HUDEP-2 (cell line): ENCODE measurements at regions not wholly inside any gene's neighbourhood (a gene's known extent, or its start where the extent isn't known, plus 50 kb on each side); places are given as distances from the start of the nearest gene placed in this dataset.
"Not testable (repeated sequence)": the region's sequence is repeated elsewhere in the genome, so short reads cannot be mapped to it uniquely, and the experiment has no call there.

Experiments used
- DNase-seq, 76 experiments: peaks; one replicate each; lab custom pipeline; 2025; ENCODE audit not compliant: unreplicated experiment in 76 of 76; lab: John Stamatoyannopoulos, UW

DNA sequence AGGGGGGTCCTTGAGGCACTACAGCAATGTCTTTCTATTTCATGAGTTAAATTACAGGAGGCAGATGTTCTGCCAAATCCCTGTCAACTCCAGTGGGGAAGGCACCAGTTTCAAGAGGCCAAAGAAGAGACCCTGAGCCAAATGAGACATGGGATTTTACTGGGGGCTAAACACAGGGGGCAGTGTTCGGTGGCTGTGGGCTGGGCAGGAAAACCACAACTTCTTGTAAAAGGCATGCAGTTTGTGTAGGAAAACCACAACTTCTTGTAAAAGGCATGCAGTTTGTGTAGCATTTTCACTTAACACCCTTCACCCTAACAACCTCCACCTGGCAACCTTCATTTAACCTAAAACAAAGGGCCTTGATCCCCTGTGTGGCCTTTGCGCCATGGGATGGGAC lies 61.0 kb downstream of the POLR2M start:
- no peak for DNase-seq

DNA sequence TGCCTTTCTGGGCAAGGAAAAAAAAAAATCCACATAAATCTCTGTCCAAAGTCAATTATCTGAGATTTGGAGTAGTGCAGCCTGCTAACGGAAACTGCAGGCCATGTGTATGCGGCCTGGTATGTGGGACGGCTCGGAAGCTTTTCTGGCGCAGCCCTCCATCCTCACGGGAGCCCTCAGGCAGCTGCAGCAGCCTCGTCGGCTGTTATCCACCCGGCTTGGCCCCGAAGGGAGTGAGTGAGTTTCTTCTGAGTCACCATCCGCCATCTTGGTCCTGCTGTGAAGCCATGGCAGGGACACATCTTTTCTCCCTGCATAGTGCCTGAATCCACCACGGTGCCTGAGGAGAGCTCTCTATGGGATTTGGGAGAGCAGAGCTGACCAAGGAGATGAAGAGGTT lies 62.8 kb downstream of the POLR2M start:
- no peak for DNase-seq

DNA sequence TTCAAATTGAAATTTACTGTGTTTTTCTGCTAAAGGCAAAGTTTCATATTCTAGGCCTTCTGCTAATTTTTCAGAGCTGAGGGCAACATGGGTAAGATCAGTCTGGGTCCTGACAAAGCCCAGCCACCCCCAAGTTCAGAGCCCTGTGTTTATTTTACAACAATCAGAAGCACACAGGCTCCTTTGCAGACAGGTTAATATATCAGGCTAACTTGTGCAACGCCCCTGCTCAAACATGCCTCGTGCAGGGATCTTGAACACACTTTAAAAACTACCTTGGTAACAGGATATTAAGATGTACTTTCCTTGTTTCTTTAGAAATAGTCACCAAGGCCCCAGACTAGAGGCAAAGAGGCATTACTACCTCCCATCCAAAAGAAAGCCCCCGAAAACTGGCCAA lies 64.0 kb downstream of the POLR2M start:
- no peak for DNase-seq

DNA sequence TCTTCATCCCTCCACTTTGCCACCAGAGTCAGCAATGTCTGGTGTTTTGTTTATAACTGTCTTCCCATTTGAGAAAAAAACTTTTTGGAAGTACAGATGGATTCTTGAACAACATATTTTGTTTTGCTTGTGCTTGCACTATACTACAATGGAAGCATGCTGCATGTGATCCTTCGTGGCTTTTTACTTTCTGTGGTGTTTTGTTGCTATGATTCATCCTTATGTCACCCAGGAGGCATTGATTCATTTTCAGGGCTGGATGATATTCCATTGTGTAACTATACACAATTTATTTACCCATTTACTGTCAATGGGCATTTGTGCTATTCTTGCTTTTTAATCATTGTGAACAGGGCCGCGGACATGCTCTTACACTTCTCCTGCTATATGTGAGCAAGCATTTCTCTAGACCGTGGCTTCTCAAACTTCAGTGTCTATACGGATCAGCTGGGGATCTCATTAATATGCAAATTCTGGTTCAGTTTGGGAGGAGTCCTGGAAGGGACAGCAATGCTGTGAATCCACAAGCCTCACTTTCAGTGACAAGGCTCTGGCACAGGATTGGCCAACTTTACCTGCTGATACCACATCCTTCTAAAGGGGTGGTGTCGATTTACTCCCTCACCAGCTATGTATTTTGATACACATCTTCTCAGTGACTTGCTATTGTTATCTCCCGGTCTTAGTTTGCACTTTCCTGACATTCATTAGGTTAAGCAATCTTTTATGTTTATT lies 65.9 kb downstream of the POLR2M start:
- DNase-seq, result no peak

DNA sequence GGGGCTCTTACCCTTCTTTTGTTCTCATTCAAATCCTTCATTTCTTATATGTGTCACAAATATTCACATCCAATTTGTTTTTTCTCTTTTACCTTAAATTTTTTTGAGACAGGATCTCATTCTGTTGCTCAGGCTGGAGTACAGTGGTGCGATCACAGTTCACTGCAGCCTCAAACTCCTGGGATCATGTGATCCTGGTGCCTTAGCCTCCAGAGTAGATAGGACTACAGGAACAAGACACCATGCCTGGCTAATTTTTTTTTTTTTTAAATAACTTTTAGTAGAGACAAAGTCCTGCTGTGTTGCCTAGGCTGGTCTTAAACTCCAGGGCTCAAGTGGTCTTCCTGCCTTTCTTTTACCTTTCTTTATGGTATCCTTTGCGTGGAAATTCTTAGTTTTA lies 66.5 kb downstream of the POLR2M start:
- no peak for DNase-seq

DNA sequence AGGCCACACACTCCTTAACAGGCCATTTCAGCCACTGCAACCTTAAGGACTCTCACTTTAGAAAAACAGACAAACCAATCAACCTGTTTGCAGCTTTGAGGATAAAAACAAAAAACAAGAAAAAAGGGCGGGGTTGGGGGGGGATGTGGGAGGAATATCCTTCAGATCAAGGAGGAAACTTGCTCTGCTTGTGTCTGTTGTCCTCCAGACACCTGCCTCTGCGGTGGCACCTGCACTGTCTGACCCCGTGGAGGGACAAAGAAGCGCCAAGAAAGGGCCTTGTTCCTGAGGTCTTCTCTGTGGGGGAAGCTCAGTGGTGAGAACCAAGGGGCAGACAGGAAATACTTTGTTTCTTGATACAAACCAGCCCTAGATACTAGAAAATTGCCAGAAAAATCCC lies 70.5 kb downstream of the POLR2M start:
- no peak for DNase-seq

DNA sequence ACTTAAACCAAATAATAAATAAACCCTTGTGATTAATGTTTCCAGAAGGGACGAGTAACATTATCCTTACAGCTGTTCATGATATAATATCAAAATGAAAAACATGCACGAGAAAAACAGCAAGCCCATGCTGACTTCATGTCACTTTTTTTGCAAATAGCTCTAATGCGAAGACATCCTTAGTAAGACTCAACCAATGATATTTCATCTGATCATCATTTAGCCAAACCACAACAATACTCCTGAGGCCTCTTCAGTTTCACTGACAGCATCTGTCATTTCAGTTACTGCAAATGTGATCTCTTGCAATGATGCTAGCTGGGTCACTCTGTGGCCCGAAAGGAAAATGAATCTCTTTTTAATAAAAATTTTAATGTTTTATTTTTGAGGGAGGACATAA lies 74.0 kb downstream of the POLR2M start:
- no peak for DNase-seq

DNA sequence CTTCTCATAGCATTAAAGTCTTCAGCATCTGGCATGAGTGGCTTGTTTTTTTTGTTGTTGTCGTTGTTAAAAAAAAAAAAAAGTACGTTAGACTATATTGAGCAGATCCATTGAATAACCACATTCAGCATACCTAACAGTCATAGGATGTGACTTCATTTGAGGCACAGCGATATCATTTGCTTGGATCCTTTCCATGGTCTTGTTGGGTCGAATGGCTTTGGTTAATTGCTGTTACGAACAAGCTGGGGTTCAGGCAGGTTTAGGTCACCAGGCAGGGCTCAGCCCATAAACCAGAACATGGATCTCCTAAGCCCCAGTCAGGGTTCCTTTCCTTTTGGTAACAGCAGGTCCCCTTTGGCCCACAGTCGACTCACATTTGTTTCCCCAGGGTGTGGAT lies 76.2 kb downstream of the POLR2M start:
- DNase-seq, result no peak

DNA sequence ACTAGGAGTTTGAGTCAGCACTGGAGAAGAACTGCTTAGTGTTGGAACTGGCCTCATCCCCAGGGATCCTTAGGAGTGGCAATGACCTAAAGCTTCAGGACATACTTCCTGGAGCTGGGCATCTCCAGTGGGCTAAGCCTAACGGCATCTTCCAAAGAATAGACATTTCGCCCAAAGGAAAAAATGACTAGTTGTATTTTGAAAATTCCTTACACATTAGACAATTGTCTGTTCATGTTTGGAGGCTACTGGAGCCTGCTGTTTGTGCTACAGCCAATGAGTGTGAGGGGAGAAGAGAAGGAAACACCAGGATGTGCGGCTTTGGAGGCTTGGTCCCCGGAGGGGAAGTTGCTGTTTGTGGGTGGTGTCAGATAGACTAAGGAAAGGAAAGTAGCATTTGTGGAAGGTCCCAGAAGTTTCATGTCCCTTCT lies 77.6 kb downstream of the POLR2M start:
- no peak for DNase-seq

DNA sequence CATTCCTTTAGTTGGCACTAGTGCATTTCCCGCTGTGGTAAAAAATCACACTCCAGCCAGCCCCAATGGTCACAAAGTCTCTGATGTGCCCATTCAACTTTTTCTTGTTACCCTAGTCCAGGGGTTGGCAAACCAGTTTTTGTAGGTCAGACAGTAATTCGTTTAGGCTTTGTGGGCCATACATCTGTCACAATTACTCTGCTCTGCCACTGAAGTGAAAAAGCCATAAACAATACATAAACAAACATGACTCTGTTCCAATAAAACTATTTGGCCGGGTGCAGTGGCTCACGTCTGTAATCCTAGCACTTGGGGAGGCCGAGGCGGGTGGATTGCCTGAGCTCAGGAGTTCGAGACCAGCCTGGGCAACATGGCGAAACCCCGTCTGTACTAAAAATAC lies 78.5 kb downstream of the POLR2M start:
- DNase-seq, result no peak

DNA sequence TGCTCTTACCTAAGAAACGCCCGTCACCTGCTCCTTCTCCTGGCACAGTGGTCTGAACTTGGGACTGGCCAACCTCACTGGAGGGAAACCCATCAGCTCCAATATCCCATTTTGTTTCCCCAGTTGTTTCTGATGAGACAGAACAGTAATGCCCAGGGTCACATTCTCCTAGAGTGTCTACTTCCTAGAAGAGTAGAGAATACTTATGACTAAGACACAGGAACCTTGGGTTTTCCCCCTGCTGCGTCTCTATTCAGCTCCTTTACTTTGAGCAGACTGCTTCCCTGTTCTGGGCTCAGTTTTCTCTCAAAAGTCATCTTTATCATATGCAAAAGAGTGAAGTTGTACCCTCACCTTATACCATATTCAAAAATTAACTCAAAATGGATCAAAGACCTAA lies 79.4 kb downstream of the POLR2M start:
- no peak for DNase-seq

DNA sequence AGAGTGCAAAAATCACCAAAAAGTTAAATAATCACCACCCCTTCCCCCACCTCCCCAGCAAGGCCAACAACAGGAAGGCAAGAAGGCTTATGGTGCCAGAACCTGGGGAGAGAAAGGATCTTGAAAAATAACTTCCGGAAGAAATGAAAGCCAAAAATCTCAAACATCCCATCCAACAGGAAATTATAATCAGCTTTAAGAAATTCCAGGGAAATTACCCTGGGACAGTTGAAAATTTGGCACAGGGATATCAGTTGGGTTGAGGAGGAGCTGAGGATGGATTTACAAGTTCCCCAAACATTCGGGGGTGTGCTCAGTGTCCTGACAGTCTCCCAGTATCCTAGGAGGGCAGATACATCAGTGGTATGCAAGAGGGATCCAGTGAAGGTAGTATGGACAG lies 82.7 kb downstream of the POLR2M start:
- no peak for DNase-seq

DNA sequence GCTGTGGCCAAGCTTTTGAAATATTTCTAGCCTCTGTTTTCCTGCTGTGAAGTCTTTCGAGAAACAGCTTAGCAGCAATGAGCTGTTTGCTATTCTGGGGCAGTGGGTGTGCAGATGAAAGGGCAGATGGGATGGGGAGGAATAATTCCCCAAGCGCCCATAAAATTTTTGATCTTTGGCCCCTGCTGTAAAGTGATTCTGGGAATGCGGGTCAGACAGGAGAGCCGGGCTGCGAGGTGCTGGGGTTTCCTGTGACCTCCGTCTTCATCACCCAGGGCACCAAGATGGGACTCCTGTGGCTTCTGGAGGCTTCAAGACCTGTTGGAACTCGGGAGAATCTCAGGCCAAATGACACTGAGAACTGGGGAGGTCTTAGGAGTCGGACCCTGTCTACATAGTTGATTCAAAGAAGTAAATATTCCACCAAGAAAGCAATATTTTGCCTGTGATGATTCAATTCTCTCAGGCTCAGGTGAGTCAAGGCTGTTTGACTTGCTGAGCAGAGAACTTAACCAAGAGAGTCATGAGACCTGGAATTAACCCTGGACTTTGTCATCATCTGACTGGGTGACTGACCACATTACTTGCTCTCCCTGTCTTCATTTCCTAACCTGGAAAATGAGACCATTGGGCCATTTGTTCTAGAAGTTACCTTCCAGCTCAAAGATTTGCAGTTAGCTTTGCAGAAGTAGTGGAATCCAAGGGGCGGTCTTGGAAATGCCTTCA lies 86.4 kb downstream of the POLR2M start:
- DNase-seq, result no peak

DNA sequence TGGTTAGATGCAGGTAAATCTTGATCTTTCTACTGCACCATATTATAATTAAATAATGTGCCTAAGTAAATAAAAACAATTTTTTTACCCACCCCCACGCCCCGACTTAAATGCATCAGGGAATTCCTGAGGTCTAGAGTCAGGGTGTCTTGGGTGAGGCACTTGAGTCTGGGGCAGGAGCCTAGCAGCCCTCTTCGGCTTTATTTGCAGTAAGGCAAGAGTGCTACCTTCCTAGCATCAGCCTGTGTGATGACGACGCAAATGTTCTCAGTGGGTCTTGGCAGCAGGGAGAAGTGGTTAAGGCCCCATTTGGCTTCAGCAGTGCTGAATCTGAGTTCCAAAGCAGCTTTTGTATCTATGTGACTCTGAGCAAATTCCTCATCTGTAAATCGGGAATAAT lies 88.7 kb downstream of the POLR2M start:
- DNase-seq, result no peak

DNA sequence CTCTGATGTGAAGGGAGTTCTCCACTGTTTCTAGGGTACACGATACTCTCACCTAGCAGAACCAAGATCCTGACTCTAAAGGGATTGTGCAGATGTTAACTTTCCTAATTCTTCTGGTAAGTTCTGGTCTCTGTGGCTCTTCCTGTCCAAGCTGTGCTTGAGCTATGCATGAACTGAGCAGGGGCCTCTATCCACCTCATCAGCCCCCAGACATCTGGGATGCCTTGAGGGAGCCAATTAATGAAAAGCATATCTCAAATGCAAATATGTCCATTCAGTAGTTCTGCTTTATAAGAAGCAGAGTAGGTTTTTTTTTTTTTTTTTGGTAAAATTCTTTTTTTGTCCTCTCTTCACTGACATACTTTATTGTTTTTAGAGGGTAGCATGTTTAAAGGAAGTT lies 89.6 kb downstream of the POLR2M start:
- DNase-seq, result no peak

DNA sequence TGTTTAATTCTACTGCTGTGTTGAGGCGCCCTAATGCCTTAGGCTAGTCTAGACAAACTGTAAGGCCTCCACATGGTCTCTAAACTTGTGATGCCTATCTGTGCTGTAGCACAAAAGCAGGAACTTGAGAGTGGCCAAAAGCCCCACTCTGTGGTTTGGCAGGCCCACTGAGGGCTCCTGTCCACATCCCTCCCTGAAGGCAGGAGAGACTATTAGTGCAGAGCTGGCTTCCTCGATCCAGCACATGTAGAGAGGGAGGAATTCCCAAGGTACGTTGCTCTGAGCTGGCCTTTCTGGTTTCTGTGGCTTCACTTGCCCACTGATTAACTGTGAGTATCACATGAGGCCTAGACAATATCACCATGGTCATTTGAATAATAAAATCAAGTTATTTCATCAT lies 90.6 kb downstream of the POLR2M start:
- DNase-seq, result no peak

DNA sequence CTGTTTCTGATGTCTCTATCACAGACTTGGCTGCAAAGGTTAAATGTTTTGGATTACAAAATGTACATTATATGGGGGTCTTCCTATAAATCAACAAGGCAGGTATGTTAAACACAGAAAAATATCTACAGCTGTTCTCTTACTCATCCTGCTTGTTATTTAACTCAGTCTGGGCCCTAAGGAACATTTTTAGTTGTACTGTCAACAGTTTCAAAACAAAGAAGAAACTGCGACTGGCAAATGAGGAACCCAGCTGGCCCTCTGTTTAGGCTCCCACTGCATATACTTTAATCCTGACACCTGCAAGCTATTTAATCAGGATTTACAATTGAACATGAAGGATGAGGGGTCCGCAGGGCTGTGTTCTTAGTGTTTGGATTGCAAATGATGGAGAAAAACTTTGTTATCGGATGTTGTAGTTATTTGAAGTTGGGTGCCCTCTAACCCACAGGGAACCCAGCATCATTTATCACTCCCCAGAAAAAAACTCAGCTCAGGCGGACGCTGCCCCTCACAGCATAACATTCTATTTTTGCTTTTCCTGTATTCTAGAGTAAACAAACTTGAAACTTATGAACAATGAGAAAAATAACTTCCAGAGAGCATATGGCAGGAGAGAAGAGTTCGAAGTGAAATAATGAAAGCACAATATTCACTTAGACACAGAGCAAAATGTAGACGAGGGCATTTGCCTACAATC lies 91.2 kb downstream of the POLR2M start:
- no peak for DNase-seq

DNA sequence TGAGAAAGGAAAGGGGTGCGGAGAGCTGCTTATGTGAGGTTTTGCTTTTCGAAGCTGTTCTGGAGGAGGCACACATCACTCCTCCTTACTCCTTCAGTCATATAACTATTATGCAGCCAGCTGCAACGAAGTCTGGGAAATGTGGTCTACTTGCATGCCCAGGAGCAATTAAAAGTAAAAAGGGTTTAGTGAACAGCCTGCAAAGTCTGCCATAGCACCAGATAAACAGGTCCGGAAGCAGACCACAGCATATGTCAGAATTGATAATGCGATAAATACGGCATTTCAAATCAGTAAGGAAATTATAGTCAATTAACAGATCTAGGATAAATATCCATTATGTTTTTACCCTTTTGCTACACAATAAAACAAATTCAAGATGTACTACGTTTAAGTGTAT lies 99.5 kb downstream of the POLR2M start:
- DNase-seq, result peak in 1 of 76 experiments; percentile 7

DNA sequence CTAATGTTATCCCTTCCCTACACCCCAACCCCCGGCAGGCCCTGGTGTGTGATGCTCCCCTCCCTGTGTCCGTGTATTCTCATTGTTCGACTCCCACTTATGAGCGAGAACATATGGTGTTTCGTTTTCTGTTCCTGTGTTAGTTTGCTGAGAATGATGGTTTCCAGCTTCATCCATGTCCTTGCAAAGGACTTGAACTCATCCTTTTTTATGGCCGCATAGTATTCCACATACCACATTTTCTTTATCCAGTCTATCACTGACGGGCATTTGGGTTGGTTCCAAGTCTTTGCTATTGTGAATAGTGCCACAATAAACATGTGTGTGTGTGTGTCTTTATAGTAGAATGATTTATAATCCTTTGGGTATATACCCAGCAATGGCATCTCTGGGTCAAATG lies 102.8 kb downstream of the POLR2M start:
- DNase-seq, result not testable (repeated sequence)

DNA sequence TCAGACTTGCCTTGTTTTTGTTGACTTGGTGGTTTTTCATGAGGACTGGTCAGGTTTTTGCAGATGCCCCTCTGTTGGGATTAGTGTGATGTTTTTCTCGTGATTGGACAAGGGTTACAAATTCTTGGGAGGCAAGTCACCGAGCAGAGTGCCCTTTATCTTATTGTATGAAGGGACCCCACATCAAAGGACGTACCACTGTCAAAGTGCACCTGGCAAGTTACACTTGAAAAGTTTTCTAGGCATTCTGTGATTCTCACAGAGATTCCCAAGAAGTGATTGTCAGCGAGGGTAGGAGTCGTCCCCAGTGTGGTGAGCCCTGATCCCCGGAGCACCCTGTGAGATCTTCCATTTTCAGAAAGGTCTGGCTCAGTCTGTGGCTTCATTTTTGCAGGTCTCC lies 110.1 kb downstream of the POLR2M start:
- DNase-seq, result no peak

DNA sequence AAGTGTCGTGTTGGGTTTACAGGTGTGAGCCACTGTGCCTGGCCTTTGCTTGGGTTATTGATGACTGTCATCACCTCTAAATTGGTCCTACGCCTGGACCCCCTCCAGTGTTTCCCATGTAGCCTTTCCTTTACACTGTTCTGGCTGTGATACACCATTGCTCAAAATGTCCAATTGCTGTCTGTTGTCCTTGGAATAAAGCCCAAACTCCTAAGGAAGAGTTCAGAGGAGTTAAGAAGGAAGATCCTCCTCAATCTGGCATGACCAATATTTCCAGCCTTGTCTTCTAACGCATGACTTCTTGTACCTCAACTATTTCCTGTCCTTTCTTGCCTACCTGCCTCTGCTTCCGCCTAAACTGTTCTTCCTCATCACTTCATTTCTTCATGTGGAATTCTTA lies 113.1 kb downstream of the POLR2M start:
- DNase-seq, result no peak

DNA sequence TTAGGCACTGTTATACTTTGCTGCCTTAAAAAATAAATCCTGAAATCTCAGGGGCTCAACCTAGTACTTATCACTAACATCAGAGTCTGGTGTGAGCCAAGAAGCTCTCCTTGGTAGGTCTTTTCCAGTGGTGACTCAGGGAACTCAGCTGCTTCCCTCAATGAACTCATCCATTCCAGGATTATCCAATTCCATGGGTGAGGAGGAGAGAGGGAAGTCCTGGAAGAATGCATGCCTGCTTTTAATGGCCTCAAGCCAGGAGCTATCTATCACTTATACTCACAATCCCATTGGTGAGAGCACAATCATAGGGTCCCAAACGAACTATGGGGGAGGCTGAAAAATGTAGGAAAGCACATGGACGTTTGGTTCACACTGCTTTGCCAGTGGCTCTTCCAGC lies 113.6 kb downstream of the POLR2M start:
- no peak for DNase-seq
